HG02588 (cell line): ENCODE measurements at regions not wholly inside any gene's neighbourhood (a gene's known extent, or its start where the extent isn't known, plus 50 kb on each side); places are given as distances from the start of the nearest gene placed in this dataset.
A peak's percentile ranks its signal among the peaks of the same experiment; 100 is the strongest.
"Not testable (repeated sequence)": the region's sequence is repeated elsewhere in the genome, so short reads cannot be mapped to it uniquely, and the experiment has no call there.

Experiments used
- ATAC-seq: cut with Tn5 transposase; IDR thresholded peaks from one replicate; pipeline ENCODE4 v1.9.1; 2021; ENCODE audit warnings: mild to moderate bottlenecking, moderate library complexity; ENCODE audit not compliant: unreplicated experiment

GRCh38 chr7:106713452-106713851, 52.5 kb upstream of the CCDC71L start:
- ATAC-seq: not testable (repeated sequence)

- not testable (repeated sequence) for ATAC-seq
Observed at GRCh38 chr7:106714590-106715442, 53.9 kb upstream of the CCDC71L start.

DNA sequence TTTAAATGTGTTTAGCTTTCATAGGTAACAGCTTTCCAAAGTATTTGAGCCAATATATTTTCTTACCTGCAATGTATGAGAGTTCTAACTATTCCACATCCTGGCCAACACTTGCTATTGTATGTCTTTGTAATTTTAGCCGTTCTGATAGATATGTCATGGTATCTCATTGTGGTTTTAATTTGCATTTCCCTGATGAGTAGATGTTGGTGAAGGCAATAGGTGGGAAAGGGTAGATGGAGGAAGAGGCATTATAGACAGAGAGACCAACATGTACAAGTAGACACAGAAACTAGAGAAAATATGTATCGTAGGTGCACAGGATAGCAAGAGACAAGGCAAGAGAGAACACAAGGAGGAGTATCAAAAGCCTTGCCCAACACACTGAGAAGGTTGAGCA, 54.8 kb upstream of the CCDC71L start:
- no peak for ATAC-seq

DNA sequence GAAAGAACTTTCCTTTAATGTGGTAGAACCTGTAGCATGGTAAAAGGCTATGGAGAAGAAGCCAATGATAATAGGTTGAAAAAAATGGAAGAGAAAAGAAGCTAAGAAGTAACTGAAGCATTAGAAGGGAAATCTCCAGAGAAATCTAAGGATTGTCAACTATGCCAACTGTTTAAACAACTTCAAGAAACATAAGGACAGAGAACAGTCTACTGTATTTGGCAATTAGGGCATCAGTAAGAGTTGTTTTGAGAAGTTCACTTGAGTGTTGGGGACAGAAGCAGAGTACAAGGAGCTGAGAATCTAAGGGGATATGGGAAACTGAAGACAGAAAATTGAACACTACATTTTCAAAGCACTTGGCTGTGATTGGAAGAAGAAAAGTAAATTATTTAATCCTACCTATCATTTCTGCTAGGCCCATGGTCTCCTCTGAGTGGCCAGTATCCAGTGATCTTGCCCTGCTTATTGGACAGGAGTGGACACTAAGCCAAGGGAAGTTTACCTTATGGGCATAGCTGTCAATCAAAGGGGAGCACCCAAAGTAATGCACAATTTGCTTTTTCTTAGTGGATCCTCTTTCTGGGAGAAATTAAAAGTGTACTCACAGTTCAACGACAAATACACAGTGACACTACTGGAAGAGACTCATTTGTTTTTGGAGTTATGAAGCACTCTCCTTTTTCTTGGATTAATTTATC, 56.4 kb upstream of the CCDC71L start:
- ATAC-seq: no peak

GRCh38 chr7:106717955-106718871, 57.3 kb upstream of the CCDC71L start:
- peak; percentile 79 for ATAC-seq

DNA sequence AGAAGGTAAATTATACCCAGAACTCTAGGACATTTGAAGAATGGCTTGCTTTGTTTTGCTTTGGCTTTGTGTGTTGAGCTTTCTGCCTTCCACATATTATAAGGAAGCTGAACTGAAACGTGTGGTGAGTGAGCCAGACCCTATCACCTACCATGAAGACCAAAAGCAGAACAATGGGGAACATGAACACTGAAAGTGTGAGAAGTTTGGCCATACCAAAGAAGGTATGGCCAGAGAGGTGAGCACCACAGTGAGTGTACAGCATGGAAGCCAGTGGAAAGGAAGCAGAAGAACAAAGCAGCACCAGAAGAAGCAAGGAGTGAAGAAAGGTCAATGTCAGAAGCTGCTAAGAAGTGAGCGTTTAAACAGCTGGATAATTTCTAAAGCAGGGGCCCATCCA, 59.7 kb upstream of the CCDC71L start:
- ATAC-seq: peak; percentile 50

DNA sequence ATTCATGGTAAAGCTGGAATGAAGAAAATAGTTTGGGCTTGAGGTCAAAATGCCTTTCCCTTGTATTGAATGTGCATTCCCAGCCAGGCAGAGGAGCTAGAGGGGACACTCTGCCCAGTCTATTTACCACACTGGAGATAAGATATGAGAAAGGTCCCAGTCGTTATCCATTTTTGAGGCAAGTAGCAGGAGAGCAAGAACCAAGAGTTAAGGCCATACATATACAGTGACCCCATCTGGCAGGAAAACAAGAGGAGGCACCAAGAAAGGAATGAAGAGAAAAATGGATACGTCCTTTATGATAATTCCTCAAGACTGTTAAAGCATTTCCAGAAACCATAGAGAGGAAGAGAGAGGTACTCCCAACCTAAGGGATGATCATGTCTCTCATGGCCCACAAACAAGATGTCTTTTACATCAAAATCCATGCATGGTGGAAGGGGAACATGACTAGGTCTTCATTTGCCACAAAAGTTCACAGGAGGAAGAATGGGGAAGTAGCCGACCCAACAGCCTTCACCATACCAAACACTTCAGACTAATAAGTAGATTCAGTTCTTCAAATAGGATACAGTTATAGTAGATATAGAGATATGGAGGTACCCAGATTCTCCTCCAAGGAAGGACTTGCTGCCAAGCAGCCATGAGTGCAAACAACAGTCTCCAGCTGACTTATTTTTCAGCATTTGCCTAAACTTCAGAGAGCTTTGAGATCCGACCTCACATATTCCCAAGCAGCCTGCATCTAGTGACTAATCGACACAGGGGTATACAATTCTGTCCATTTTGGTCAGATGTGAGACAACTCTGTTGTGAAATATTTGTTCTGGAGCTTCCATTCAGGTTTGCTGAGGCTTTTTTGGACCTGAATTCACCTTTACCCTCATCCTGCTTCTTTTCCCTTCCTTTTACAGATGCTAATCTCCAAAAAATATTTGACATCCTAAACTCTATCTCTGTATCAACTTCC, 61.1 kb upstream of the CCDC71L start:
- no peak for ATAC-seq

GRCh38 chr7:106723398-106723797, 62.4 kb upstream of the CCDC71L start:
- no peak for ATAC-seq

DNA sequence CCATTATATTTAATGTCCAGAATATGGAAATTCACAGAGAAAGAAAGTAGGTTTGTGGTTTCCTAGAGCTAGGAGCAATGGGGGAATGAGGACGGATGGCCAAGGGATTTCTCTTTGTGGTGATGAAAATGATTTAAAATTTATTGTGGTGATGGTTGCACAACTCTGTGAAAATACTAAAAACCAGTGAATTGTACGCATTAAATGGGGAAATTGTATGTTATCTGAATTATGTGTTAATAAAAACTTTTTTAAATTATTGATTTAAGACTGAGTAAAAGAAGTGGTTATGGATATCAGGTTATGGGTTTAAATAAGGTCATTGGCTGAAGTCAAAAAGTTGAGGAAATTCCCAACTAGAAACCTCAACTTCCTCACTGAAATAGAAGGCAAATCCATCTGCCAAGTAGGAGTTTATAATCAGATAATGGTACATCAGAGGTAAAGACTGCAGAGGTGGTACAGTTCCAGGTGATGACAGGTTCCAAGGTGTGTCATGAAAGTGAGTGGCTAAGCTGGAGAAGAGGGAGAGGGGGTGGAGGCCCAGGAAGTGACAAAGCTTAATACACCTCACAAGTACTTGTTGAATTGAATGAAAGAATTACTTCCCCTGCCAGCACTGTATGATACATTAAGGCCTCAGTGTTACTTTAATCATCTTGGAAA, 68.9 kb upstream of the CCDC71L start:
- ATAC-seq: no peak

DNA sequence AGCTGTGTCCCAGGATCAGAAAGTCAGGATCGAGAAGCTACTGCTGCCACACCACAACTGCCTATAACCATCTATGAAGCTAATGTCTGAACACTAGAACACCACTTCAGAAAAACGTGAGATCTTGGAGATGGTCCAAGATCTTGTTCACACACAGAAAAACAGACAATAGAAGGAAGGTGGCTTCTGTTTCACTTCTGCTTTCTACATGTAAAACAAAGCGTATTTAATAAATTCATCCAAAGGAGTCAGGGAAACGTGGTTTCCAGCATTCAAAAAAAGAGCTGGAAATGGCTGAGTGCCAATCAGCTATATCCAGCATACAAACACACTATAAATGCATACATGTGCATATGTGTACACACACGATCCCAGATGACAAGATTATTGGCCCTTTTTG, 70.2 kb upstream of the CCDC71L start:
- ATAC-seq: peak; percentile 60

GRCh38 chr7:106731646-106732444, 70.9 kb upstream of the CCDC71L start:
- no peak for ATAC-seq

GRCh38 chr7:106735637-106736036, 74.7 kb upstream of the CCDC71L start:
- no peak for ATAC-seq

DNA sequence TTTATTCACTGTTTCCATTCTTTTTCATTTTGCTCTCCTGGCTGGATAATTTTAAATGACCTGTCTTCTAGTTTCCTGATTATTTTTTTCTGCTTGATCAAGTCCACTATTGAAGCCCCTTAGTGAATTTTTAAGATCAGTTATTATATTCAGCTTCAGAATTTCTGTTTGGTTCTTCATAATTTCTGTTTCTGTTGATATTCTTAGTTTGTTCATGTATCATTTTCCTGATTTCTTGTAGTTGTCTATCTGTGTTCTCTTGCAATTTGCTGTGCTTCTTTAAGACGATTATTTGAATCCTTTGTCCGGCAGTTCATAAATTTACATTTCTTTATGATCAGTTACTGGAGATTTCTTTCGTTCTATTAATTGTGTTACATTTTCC, 75.2 kb upstream of the CCDC71L start:
- no peak for ATAC-seq

DNA sequence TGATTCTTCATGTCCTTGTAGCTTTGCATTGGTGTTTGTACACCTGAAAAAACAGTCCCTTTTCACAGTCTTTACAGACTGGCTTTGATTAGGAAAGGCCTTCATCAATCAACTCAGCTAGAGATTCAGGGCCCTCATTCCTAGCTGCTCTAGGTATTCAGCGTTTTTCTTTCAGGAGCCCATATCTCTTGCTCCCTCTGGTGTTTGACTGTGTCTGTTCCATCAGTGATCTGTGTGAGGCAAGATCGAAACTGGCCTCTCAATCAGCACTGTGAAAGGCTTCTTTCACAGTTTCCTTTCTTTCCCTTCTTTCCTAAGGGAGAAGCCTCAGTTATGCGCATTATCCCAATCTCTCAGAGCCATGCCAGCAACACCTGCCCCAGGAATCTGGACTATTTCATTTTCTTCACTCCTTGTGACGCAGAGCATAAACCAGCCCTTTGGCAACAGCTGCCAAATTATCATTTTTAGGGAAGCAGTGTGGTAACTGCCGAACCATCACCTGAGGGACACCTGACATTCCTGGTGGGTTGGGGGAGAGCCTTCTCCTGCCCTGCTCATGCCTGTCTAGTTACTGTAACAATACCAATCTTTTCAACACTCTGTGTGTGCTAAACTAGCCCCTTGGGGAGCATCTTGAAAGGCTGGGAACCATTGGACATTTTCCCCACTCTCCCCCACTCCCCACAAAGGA, 75.7 kb upstream of the CCDC71L start:
- ATAC-seq: peak; percentile 74

DNA sequence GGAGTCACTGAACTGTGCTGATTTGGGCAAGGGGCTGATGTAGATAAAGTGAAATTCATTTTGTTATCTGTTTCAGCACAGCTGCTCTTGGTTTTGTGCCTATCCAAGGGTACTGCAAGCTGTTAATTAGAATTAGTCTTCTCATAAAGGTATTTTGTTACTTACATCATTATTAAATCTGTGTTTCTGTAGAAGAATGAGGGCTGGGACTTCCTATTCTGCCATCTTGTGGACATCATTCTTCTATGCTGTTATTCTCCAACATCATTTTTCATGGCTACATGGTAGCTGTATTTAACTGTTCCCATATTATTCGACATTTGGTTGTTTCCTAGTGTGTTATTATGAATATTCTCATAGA, 76.2 kb upstream of the CCDC71L start:
- ATAC-seq: no peak

GRCh38 chr7:106740806-106741205, 79.8 kb upstream of the CCDC71L start:
- ATAC-seq: no peak

DNA sequence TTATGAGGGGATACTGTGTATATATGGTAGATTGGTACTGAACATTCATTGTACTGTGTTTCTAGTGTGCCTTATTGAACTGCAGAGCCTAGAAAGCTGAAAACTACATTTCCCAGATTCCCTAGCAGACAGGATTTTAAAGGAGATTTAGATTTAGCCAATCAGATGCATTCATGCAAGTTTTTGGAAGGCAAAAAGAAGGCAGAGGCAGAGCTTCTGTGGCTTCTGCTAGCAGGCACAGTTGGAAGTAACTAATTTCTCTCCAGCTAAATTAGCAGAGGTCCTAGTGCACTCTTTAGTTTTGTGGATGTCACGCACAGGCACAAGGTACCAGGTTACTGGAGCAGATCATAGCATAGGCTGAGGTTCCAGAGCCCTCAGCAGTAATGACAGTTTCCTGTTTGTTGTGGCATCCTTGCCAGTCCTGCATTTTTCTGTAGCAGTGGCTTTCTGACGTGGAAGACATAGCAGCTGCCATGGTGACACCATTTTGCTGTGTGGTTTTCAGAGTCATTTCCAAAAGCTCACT, 83.7 kb upstream of the CCDC71L start:
- ATAC-seq: no peak

DNA sequence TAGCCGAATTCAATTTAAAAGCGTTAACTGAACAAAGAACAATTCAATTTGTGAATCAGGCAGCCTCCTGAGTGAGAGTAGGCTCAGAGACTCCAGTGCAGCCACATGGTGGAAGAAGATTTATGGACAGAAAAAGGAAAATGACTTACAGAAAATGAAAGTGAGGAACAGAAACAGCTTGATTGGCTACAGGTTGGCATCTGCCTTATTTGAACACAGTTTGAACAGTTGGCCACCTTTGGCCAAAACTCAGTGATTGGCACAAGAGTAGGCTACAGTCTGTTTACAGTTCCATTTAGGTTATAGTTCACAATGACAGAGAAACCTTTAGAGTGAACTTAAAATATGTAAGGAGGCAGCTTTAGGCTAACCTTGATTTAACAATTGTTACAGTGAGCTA, 86.3 kb upstream of the CCDC71L start:
- not testable (repeated sequence) for ATAC-seq
